ENCODE measurements at regions not wholly inside any gene's neighbourhood (a gene's known extent, or its start where the extent isn't known, plus 50 kb on each side); places are given as distances from the start of the nearest gene placed in this dataset.
"Not testable (repeated sequence)": the region's sequence is repeated elsewhere in the genome, so short reads cannot be mapped to it uniquely, and the experiment has no call there.

DNA sequence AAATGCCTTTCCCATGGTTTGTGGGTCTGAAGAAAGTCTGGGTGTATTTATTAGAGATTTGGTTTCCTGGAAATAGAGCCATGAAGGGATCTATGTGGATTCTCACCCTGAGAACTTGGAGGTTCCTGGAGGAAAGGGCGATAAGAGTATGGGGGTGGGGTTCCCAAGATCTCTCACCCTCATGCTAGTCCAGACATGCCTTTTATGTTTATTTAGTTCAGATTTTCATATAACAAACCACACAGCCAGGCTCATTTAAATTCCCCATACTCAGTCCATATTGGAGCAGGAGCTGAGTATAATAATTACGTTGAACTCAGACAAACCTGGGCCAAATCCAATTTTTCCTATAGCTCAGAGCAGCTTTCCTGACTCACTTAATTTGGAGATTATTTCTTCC lies 566.6 kb downstream of the GOLGA6L6 start:
- H3K4me3 ChIP-seq = no peak overlapping the region

DNA sequence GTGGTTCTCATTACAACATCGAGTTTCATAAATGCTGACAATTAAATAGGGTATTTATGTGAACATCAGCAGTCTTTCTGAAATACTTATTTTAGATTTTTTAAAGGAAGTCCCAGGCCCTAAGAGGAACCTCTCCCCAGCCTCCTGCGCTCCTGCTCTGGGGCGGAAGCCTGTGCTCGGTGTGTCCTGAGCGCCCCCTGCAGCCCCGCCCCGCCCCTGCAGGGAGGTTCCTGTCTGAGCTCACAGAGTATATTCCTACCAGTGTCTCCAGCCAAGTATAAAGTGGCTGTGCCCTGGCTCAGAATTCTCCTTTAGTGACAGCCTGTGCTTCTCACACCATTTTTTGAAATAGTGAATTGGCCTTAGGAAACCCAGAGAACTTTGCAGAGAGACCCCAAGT lies 567.9 kb downstream of the GOLGA6L6 start:
- Histone ChIP-seq H3K27ac (no peak overlapping the region), H3K4me3 (no peak overlapping the region)

More for the DNA sequence above, 566.6 kb downstream of the GOLGA6L6 start:
- H3K27ac ChIP-seq = no peak overlapping the region

DNA sequence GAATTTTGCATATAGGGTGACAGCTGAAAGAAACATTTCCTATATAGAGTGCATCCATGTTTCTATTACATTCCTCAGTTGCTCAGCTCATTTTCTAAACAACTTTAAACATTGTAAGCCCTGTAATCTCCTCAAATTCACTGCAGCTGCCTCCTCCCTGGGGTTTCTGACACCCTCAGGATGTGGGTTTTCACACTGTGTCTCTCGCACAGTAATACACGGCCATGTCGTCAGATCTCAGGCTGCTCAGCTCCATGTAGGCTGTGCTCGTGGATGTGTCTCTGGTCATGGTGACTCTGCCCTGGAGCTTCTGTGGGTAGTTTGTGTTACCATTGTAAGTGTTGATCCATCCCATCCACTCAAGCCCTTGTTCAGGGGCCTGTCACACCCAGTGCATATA lies 569.0 kb downstream of the GOLGA6L6 start:
- H3K27ac ChIP-seq, H3K4me3 ChIP-seq: not testable (repeated sequence)

DNA sequence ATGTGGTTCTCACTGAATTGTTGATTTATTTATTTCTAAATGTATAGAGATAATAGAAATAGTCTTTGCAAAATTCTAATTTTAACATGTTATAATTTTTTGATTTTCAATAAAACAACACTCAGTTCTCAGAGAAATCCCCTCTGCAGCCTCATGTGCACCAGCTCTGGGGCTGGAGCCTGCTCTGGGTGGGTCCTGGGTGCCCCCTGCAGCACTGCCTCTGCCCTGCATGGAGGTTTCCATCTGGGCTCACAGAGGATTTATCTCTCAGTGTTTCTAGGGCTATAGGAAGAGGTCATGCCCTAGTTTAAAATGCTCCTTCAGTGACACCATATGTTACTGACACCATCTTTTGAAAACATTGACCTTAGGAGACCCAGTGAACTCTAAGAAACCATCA lies 576.0 kb downstream of the GOLGA6L6 start:
- not testable (repeated sequence) for H3K4me3 ChIP-seq, H3K27ac ChIP-seq

DNA sequence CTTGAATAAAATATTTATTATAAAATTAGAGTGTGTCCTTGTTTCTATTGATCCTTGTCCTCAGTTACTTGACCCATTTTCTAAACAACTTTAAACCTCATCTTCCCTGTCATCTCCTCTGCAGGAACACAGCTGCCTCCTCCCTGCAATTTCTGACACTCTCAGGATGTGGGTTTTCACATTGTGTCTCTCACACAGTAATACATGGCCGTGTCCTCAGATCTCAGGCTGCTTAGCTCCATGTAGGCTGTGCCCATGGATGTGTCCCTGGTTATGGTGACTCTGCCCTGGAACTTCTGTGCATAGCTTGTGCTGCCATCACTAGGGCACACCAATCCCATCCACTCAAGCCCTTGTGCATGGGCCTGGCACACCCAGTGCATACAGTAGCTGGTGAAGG lies 577.1 kb downstream of the GOLGA6L6 start:
- not testable (repeated sequence) for H3K27ac ChIP-seq

GRCh38 chr15:19956124-19956796 lies 585.3 kb downstream of the GOLGA6L6 start:
- no peak overlapping the region for H3K4me3 ChIP-seq

More for the DNA sequence above, 577.1 kb downstream of the GOLGA6L6 start:
- H3K4me3 ChIP-seq = not testable (repeated sequence)

DNA sequence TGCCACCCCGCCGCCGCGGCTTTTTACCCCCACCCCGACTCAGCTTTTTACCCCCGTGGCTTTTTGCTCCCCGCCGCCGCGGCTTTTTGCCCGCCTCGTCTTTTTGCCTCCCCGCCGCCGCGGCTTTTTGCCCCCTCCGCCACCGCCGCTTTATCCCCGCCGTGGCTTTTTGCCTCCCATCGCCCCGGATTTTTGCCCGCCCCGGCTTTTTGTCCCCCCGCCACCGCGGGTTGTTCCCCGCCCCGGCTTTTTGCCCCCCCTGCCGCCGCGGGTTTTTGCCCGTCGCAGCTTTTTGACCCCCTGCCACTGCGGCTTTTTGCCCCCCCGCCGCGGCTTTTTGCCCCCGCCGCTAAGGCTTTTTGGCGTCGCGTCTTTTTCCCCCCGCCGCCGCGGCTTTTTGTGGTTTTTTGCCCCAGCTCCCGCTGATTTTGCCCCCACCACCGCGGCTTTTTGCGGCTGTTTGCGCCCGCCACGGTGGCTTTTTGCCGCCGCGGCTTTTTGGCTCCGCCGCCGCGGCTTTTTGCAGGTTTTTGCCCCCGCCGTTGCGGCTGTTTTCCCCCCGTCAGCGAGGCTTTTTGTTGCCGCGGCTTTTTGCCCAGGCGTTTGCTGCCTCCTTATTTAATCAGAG lies 597.2 kb downstream of the GOLGA6L6 start:
- Histone ChIP-seq H3K27ac (no peak overlapping the region), H3K4me3 (no peak overlapping the region)

More at GRCh38 chr15:19956124-19956796, 585.3 kb downstream of the GOLGA6L6 start:
- no peak overlapping the region for H3K27ac ChIP-seq

DNA sequence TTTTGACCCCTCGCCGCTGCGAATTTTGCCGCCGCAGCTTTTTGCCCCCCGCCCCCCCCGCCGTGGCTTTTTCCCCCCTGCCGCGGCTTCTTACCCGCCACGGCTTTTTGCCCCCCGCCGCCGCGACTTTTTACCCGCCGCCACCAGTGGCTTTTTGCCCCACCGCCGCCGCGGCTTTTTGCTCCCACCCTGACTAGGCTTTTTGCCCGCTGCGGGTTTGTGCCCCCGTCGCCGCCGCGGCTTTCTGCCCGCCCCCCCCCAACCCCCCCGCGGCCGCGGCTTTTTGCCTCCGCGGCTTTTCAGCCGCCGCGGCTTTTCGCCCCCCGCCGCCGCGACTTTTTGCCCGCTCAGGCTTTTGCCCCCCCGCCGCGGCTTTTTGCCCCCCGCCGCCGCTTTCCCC lies 598.1 kb downstream of the GOLGA6L6 start:
- Histone ChIP-seq H3K4me3 (no peak overlapping the region), H3K27ac (no peak overlapping the region)

- not testable (repeated sequence) for H3K4me3 ChIP-seq, H3K27ac ChIP-seq
These were observed 638.3 kb downstream of the GOLGA6L6 start for GRCh38 chr15:19903281-19903680.

DNA sequence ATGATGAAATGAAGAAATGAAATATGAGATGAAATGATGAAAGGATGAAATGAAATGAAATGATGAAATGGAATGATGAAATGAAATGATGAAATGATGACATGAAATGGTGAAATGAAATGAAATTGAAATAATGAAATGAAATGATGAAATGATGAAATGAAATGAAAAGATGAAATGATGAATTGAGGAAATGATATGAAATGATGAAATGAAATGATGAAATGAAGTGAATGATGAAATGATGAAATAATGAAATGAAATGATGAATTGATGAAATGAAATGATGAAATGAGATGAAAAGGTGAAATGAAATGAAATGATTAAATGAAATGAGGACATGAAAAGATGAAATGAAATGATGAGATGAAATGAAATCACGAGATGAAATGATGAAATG lies 639.2 kb downstream of the GOLGA6L6 start:
- not testable (repeated sequence) for H3K4me3 ChIP-seq, H3K27ac ChIP-seq

DNA sequence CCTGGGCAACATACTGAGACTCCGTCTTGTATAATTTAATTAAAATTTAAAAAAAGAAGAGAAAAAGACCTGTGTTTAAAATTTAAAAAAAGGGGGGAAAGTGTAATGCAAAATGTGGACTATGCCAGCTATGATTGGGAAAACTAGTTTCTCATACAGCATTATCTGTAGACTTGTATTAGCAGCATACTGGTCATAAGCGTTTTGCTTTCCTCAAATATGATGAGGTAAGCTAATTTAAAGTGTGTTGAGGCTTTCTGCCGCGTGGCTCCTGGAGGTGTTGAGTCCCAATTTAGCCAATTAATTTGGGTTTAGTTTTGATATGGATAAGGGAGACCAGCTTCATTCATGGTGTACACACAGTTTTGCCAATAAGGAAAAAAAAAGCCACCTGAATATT lies 640.2 kb downstream of the GOLGA6L6 start:
- not testable (repeated sequence) for H3K27ac ChIP-seq, H3K4me3 ChIP-seq

GRCh38 chr15:19899021-19899824 lies 642.4 kb downstream of the GOLGA6L6 start:
- Histone ChIP-seq H3K4me3 (no peak overlapping the region), H3K27ac (no peak overlapping the region)

- not testable (repeated sequence) for H3K27ac ChIP-seq, H3K4me3 ChIP-seq
These were observed 652.8 kb downstream of the GOLGA6L6 start for GRCh38 chr15:19888811-19889210.

- not testable (repeated sequence) for H3K27ac ChIP-seq, H3K4me3 ChIP-seq
These were observed 697.5 kb downstream of the GOLGA6L6 start for GRCh38 chr15:19844061-19844460.
